Fibroblast of lung (primary cell): ENCODE measurements at regions not wholly inside any gene's neighbourhood (a gene's known extent, or its start where the extent isn't known, plus 50 kb on each side); places are given as distances from the start of the nearest gene placed in this dataset.

Source experiments
- DNase-seq, 2 donors: peaks; one replicate each; pipeline versions ENCODE4 v3.0.0 to v3.0.0-alpha.2; 2010; ENCODE audit warnings: low read depth in 2 of 2
- H2AFZ ChIP-seq: 2 replicates; pipeline ENCODE4 v1.5.1; 2012; ENCODE audit warnings: low read length, control low read depth, inconsistent platforms
- H3K27ac ChIP-seq: 2 replicates; pipeline ENCODE4 v1.5.1; 2011; ENCODE audit warnings: low read length, control low read depth; ENCODE audit not compliant: insufficient read depth
- H3K27me3 ChIP-seq: 2 replicates; pipeline ENCODE4 v1.5.1; 2011; ENCODE audit warnings: mild to moderate bottlenecking, low read length; ENCODE audit not compliant: control insufficient read depth, insufficient read depth
- H3K36me3 ChIP-seq: 2 replicates; pipeline ENCODE4 v1.5.1; 2011; ENCODE audit warnings: low read length; ENCODE audit not compliant: control insufficient read depth, insufficient read depth
- H3K4me1 ChIP-seq: 2 replicates; pipeline ENCODE4 v1.5.1; 2011; ENCODE audit warnings: low read length; ENCODE audit not compliant: control insufficient read depth, insufficient read depth; ENCODE audit errors: extremely low read depth
- H3K4me2 ChIP-seq: 2 replicates; pipeline ENCODE4 v1.5.1; 2011; ENCODE audit warnings: low read length, control low read depth; ENCODE audit not compliant: insufficient read depth; ENCODE audit errors: extremely low read depth
- H3K4me3 ChIP-seq, 4 experiments: fragments of 200-600 bp in 1 of 4; sonication (generic) in 1 of 4; replicated peaks in 1 of 4; 2 replicates each; pipeline ENCODE4 v1.5.1; 2011 to 2016; ENCODE audit warnings: low read length in 4 of 4, low read depth in 3 of 4, mild to moderate bottlenecking in 3 of 4, control low read depth in 2 of 4, inconsistent platforms in 1 of 4, mixed read lengths in 1 of 4; ENCODE audit not compliant: insufficient read depth in 1 of 4; ENCODE audit errors: control extremely low read depth in 1 of 4
- H3K79me2 ChIP-seq: 2 replicates; pipeline ENCODE4 v1.5.1; 2012; ENCODE audit warnings: mild to moderate bottlenecking, low read length, inconsistent platforms; ENCODE audit not compliant: control insufficient read depth, insufficient read depth
- H3K9ac ChIP-seq: 2 replicates; pipeline ENCODE4 v1.5.1; 2011; ENCODE audit warnings: mild to moderate bottlenecking, low read length, control low read depth; ENCODE audit not compliant: insufficient read depth
- H3K9me3 ChIP-seq: 2 replicates; pipeline ENCODE4 v1.5.1; 2012; ENCODE audit warnings: low read depth, low read length; ENCODE audit not compliant: control insufficient read depth, insufficient read depth
- H4K20me1 ChIP-seq: 2 replicates; pipeline ENCODE4 v1.5.1; 2011; ENCODE audit warnings: low read length; ENCODE audit not compliant: control insufficient read depth, insufficient read depth; ENCODE audit errors: extremely low read depth
- EZH2 ChIP-seq: IDR thresholded peaks from 2 replicates; pipeline ENCODE4 v1.5.1; 2012; ENCODE audit warnings: low read length, control low read depth, mild to moderate bottlenecking; ENCODE audit errors: missing control alignments
- TF ChIP-seq, protein P1 (sequence below), 2 donors: IDR thresholded peaks in 1 of 2; conservative IDR thresholded peaks in 1 of 2; 1 replicate in 1 of 2; 2 replicates in 1 of 2; pipeline ENCODE4 v1.5.1; 2011 to 2012; ENCODE audit warnings: low read length in 2 of 2, control low read depth in 1 of 2, inconsistent platforms in 1 of 2, low read depth in 1 of 2, mild to moderate bottlenecking in 1 of 2

DNA sequence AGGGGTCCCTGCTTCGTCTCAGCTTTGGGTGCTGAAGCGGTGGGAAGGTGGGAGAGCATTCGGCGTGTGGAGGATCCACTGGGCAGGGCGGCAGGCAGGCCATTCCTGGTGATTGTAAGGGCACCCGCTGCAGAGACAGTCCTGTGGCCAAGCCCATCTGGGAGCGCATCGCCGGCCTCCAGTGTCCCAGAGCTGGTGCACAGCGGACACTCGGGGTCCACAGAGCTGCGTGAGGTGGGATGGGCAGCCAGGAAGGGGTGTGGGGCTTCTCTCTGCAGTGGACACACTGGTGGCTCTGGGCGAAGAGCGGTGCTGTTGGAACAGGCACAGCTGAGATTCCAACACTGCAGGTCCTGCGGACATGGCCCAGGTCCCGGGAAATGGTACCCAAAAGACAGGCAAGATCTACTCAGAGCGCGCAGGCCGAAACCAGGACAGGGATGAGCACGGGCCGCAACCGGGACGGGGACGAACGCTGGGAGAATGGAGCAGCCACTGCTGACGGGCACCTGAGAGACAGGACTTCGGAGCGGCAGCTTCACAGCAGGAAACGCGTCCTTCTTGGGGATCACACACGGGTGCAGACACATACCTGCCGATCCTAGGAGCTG is 188.2 kb downstream of the ERMARD start:
- no peaks in the 10 kb centered on the region for H4K20me1 ChIP-seq
- H3K36me3 ChIP-seq, result no peaks in the 10 kb centered on the region
- H3K4me3 ChIP-seq, result no peak overlapping the region
- no peak overlapping the region for H3K4me2 ChIP-seq
- H3K9ac ChIP-seq, result no peak overlapping the region
- H2AFZ ChIP-seq, result no peak overlapping the region
- H3K9me3 ChIP-seq, result no peaks in the 10 kb centered on the region
- no peaks in the 10 kb centered on the region for H3K27me3 ChIP-seq
- no peaks in the 10 kb centered on the region for H3K79me2 ChIP-seq
- no peak for DNase-seq
- H3K4me1 ChIP-seq, result no peaks in the 10 kb centered on the region
- no peak overlapping the region for H3K27ac ChIP-seq
- TF ChIP-seq, protein P1, sequence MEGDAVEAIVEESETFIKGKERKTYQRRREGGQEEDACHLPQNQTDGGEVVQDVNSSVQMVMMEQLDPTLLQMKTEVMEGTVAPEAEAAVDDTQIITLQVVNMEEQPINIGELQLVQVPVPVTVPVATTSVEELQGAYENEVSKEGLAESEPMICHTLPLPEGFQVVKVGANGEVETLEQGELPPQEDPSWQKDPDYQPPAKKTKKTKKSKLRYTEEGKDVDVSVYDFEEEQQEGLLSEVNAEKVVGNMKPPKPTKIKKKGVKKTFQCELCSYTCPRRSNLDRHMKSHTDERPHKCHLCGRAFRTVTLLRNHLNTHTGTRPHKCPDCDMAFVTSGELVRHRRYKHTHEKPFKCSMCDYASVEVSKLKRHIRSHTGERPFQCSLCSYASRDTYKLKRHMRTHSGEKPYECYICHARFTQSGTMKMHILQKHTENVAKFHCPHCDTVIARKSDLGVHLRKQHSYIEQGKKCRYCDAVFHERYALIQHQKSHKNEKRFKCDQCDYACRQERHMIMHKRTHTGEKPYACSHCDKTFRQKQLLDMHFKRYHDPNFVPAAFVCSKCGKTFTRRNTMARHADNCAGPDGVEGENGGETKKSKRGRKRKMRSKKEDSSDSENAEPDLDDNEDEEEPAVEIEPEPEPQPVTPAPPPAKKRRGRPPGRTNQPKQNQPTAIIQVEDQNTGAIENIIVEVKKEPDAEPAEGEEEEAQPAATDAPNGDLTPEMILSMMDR (conservative IDR thresholded peaks at IDR 0.05 in 1 of 2, IDR thresholded peaks at IDR 0.05 in 1 of 2; ENCODE audit: low read depth in 1 of 2, low read length in 2 of 2), result no peak
- no peak for TF ChIP-seq EZH2

DNA sequence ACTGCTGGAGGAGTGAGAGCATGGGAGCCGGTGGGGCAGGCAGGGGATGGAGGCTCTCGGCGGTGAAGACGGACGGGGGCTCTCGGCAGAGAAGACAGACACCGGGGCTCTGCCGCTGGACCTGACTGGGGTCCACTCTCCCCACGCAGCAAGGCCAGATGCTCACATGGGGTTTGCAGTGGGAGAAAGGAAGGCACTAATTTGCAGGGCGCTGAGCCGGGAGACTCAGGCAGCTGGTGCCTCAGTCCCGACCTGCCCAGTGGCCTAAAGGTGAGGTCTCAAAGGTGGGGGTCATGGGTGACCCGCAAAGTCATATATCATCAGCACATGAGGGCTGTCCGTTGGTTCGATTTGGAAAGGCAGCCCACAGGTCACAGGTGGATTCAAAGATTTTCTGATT is 187.3 kb downstream of the ERMARD start:
- Histone ChIP-seq H3K27me3 (no peaks in the 10 kb centered on the region), H3K4me1 (no peaks in the 10 kb centered on the region), H3K9me3 (no peaks in the 10 kb centered on the region), H3K4me2 (no peak overlapping the region), H3K36me3 (no peaks in the 10 kb centered on the region), H3K9ac (no peak overlapping the region), H4K20me1 (no peaks in the 10 kb centered on the region), H3K4me3 (no peak overlapping the region), H3K79me2 (no peaks in the 10 kb centered on the region), H3K27ac (no peak overlapping the region), H2AFZ (no peak overlapping the region)
- no peak for DNase-seq
- TF ChIP-seq EZH2, result no peak
- TF ChIP-seq, protein P1 (conservative IDR thresholded peaks at IDR 0.05 in 1 of 2, IDR thresholded peaks at IDR 0.05 in 1 of 2; ENCODE audit: low read depth in 1 of 2, low read length in 2 of 2), result no peak

DNA sequence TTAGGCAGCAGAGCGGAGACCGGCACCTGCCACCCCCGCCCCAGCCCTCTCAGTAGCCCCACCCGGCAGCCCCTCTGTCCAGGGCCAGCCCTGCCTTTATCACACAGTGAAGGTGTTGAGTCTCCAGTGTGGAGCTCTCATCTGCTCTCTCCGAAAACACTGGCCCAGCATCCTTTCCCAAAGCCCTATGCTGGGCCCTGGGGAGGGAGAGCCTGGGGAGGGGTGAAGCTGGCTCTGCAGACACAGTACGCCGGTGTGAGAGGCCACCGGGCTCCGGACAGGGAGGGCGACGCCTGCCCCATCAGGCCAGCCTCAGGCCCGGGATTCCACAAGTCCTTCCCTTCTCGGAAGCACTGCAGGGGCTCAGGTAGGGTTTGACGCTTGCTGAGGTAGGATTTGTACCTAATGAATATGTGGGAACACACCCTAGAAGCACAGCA is 186.9 kb downstream of the ERMARD start:
- Histone ChIP-seq H3K36me3 (no peaks in the 10 kb centered on the region), H3K9me3 (no peaks in the 10 kb centered on the region), H3K27me3 (no peaks in the 10 kb centered on the region), H3K27ac (no peak overlapping the region), H4K20me1 (no peaks in the 10 kb centered on the region), H3K4me1 (no peaks in the 10 kb centered on the region), H3K4me3 (no peak overlapping the region), H3K79me2 (no peaks in the 10 kb centered on the region), H2AFZ (no peak overlapping the region), H3K4me2 (no peak overlapping the region), H3K9ac (no peak overlapping the region)
- TF ChIP-seq, protein P1 (conservative IDR thresholded peaks at IDR 0.05 in 1 of 2, IDR thresholded peaks at IDR 0.05 in 1 of 2; ENCODE audit: low read depth in 1 of 2, low read length in 2 of 2), result no peak
- no peak for TF ChIP-seq EZH2
- DNase-seq, result no peak
